KMS-11 (cell line): ENCODE measurements at regions not wholly inside any gene's neighbourhood (a gene's known extent, or its start where the extent isn't known, plus 50 kb on each side); places are given as distances from the start of the nearest gene placed in this dataset.
"Not testable (repeated sequence)": the region's sequence is repeated elsewhere in the genome, so short reads cannot be mapped to it uniquely, and the experiment has no call there.

ENCODE experiments used
- H2AFZ ChIP-seq: fragments of 200-600 bp; sonication (generic); 2 replicates; pipeline ENCODE4 v1.6.1; 2016; ENCODE audit warnings: antibody characterized with exemption, mixed run types, low read depth
- H3K27ac ChIP-seq: fragments of 200-600 bp; sonication (generic); 2 replicates; pipeline ENCODE4 v1.6.1; 2016; ENCODE audit warnings: mild to moderate bottlenecking, mixed run types
- H3K27me3 ChIP-seq: fragments of 200-600 bp; sonication (generic); 2 replicates; pipeline ENCODE4 v1.6.1; 2017; ENCODE audit warnings: mild to moderate bottlenecking, low read depth, mixed run types, moderate library complexity; ENCODE audit not compliant: insufficient read depth
- H3K36me3 ChIP-seq: fragments of 200-600 bp; sonication (generic); 2 replicates; pipeline ENCODE4 v1.6.1; 2017; ENCODE audit warnings: mild to moderate bottlenecking, mixed run types; ENCODE audit not compliant: insufficient read depth
- H3K4me1 ChIP-seq: fragments of 200-600 bp; sonication (generic); 2 replicates; pipeline ENCODE4 v1.6.1; 2016; ENCODE audit warnings: mild to moderate bottlenecking, low read depth, mixed run types; ENCODE audit not compliant: poor library complexity, severe bottlenecking
- H3K4me2 ChIP-seq: fragments of 200-600 bp; sonication (generic); 2 replicates; pipeline ENCODE4 v1.7.0; 2016; ENCODE audit warnings: mild to moderate bottlenecking, mixed run types
- H3K4me3 ChIP-seq: fragments of 200-600 bp; sonication (generic); IDR thresholded peaks from 2 replicates; pipeline ENCODE4 v1.6.1; 2017; ENCODE audit warnings: low read depth, low read length, mixed read lengths; ENCODE audit not compliant: insufficient read depth
- H3K79me2 ChIP-seq: fragments of 200-600 bp; sonication (generic); 2 replicates; pipeline ENCODE4 v1.6.1; 2016; ENCODE audit warnings: low read depth, mixed run types; ENCODE audit not compliant: insufficient read depth
- H3K9ac ChIP-seq: fragments of 200-600 bp; sonication (generic); 2 replicates; pipeline ENCODE4 v1.6.1; 2016; ENCODE audit warnings: mild to moderate bottlenecking, mixed run types
- H4K20me1 ChIP-seq: fragments of 200-600 bp; sonication (generic); 2 replicates; pipeline ENCODE4 v1.6.1; 2016; ENCODE audit warnings: mild to moderate bottlenecking, mixed run types; ENCODE audit not compliant: insufficient read depth
- CTCF ChIP-seq: fragments of 200-600 bp; sonication (generic); conservative IDR thresholded peaks from 2 replicates; pipeline ENCODE4 v1.6.1; 2017; ENCODE audit warnings: low read depth, mild to moderate bottlenecking, antibody characterized with exemption, low read length, moderate library complexity, mixed read lengths

GRCh38 chr7:81870608-81871007 is 100.8 kb upstream of the HGF start:
- H3K9ac ChIP-seq: peak overlapping the region; percentile 42; the same call in 1 of the 2 replicates
- no peaks in the 10 kb centered on the region for H3K36me3 ChIP-seq
- H3K27ac ChIP-seq: peak overlapping the region; percentile 87
- no peaks in the 10 kb centered on the region for H3K79me2 ChIP-seq
- H3K4me3 ChIP-seq: no peak overlapping the region
- H3K4me1 ChIP-seq: peaks cover 98% of the 10 kb centered on the region
- peak overlapping the region; percentile 96 for H3K4me2 ChIP-seq
- H2AFZ ChIP-seq: no peak overlapping the region
- TF ChIP-seq CTCF: no peak
- no peaks in the 10 kb centered on the region for H3K27me3 ChIP-seq
- no peaks in the 10 kb centered on the region for H4K20me1 ChIP-seq

GRCh38 chr7:81869670-81870069 is 99.8 kb upstream of the HGF start:
- Histone ChIP-seq H3K4me3 (no peak overlapping the region), H3K36me3 (no peaks in the 10 kb centered on the region), H3K79me2 (no peaks in the 10 kb centered on the region), H3K4me2 (peak overlapping the region; percentile 96), H4K20me1 (no peaks in the 10 kb centered on the region), H3K9ac (peak overlapping the region; percentile 42; the same call in 1 of the 2 replicates), H3K27ac (peak overlapping the region; percentile 87), H3K4me1 (peaks cover 94% of the 10 kb centered on the region), H3K27me3 (no peaks in the 10 kb centered on the region), H2AFZ (peak overlapping the region; percentile 1; the same call in 1 of the 2 replicates)
- TF ChIP-seq CTCF: no peak

- H4K20me1 ChIP-seq: no peaks in the 10 kb centered on the region
- H3K9ac ChIP-seq: no peak overlapping the region
- no peaks in the 10 kb centered on the region for H3K27me3 ChIP-seq
- no peak overlapping the region for H3K4me2 ChIP-seq
- TF ChIP-seq CTCF: no peak
- no peaks in the 10 kb centered on the region for H3K36me3 ChIP-seq
- H2AFZ ChIP-seq: no peak overlapping the region
- peaks cover 55% of the 10 kb centered on the region for H3K4me1 ChIP-seq
- no peak overlapping the region for H3K4me3 ChIP-seq
- no peak overlapping the region for H3K27ac ChIP-seq
- no peaks in the 10 kb centered on the region for H3K79me2 ChIP-seq
Measured at GRCh38 chr7:81865754-81866153, 95.9 kb upstream of the HGF start.

GRCh38 chr7:81859433-81859832 is 89.6 kb upstream of the HGF start:
- Histone ChIP-seq H2AFZ (no peak overlapping the region), H3K27me3 (no peaks in the 10 kb centered on the region), H3K27ac (no peak overlapping the region), H3K4me2 (no peak overlapping the region), H3K9ac (no peak overlapping the region), H3K79me2 (no peaks in the 10 kb centered on the region), H3K4me1 (peaks cover 15% of the 10 kb centered on the region), H3K4me3 (no peak overlapping the region), H4K20me1 (no peaks in the 10 kb centered on the region), H3K36me3 (no peaks in the 10 kb centered on the region)
- no peak for TF ChIP-seq CTCF

GRCh38 chr7:81858820-81859219 is 89.0 kb upstream of the HGF start:
- H3K79me2 ChIP-seq, H3K36me3 ChIP-seq, H3K27ac ChIP-seq, H3K27me3 ChIP-seq, H3K9ac ChIP-seq, H2AFZ ChIP-seq, H3K4me2 ChIP-seq, H3K4me3 ChIP-seq, H4K20me1 ChIP-seq: not testable (repeated sequence)
- H3K4me1 ChIP-seq: peaks cover 15% of the 10 kb centered on the region
